ENCODE measurements at regions not wholly inside any gene's neighbourhood (a gene's known extent, or its start where the extent isn't known, plus 50 kb on each side); places are given as distances from the start of the nearest gene placed in this dataset.

GRCh38 chr12:13691598-13691997, 289.8 kb downstream of the GRIN2B start:
- no peak for DNase-seq (ENCODE audit: low read depth in 2 of 3, low spot score in 2 of 3)

GRCh38 chr12:13687633-13688032, 293.8 kb downstream of the GRIN2B start:
- no peak for DNase-seq (ENCODE audit: low read depth in 2 of 3, low spot score in 2 of 3)

- no peak for DNase-seq (ENCODE audit: low read depth in 2 of 3, low spot score in 2 of 3)
These were observed 295.1 kb downstream of the GRIN2B start for GRCh38 chr12:13686260-13686659.

- no peak for DNase-seq (ENCODE audit: low read depth in 2 of 3, low spot score in 2 of 3)
These were observed 300.5 kb downstream of the GRIN2B start for GRCh38 chr12:13680916-13681315.

GRCh38 chr12:13676880-13677279, 304.5 kb downstream of the GRIN2B start:
- no peak for DNase-seq (ENCODE audit: low read depth in 2 of 3, low spot score in 2 of 3)

- no peak for DNase-seq (ENCODE audit: low read depth in 2 of 3, low spot score in 2 of 3)
These were observed 311.0 kb downstream of the GRIN2B start for GRCh38 chr12:13670285-13670866.

- no peak for DNase-seq (ENCODE audit: low read depth in 2 of 3, low spot score in 2 of 3)
These were observed 312.5 kb downstream of the GRIN2B start for GRCh38 chr12:13668880-13669279.

- DNase-seq (ENCODE audit: low read depth in 2 of 3, low spot score in 2 of 3), result no peak
These were observed 314.6 kb downstream of the GRIN2B start for GRCh38 chr12:13666806-13667205.

GRCh38 chr12:13661005-13661887, 320.2 kb downstream of the GRIN2B start:
- no peak for DNase-seq (ENCODE audit: low read depth in 2 of 3, low spot score in 2 of 3)

- DNase-seq (ENCODE audit: low read depth in 2 of 3, low spot score in 2 of 3), result no peak
These were observed 326.9 kb downstream of the GRIN2B start for GRCh38 chr12:13654456-13654855.

GRCh38 chr12:13652105-13652504, 329.3 kb downstream of the GRIN2B start:
- DNase-seq (ENCODE audit: low read depth in 2 of 3, low spot score in 2 of 3), result no peak

GRCh38 chr12:13635709-13636108, 345.7 kb downstream of the GRIN2B start:
- no peak for DNase-seq (ENCODE audit: low read depth in 2 of 3, low spot score in 2 of 3)

- no peak for DNase-seq (ENCODE audit: low read depth in 2 of 3, low spot score in 2 of 3)
These were observed 349.5 kb downstream of the GRIN2B start for GRCh38 chr12:13631873-13632272.

GRCh38 chr12:13630354-13630753, 351.0 kb downstream of the GRIN2B start:
- no peak for DNase-seq (ENCODE audit: low read depth in 2 of 3, low spot score in 2 of 3)

GRCh38 chr12:13628067-13628466, 353.3 kb downstream of the GRIN2B start:
- no peak for DNase-seq (ENCODE audit: low read depth in 2 of 3, low spot score in 2 of 3)

GRCh38 chr12:13627536-13627935, 353.9 kb downstream of the GRIN2B start:
- no peak for DNase-seq (ENCODE audit: low read depth in 2 of 3, low spot score in 2 of 3)

GRCh38 chr12:13613297-13613696, 368.1 kb downstream of the GRIN2B start:
- no peak for DNase-seq (ENCODE audit: low read depth in 2 of 3, low spot score in 2 of 3)

- DNase-seq (ENCODE audit: low read depth in 2 of 3, low spot score in 2 of 3), result no peak
These were observed 371.3 kb downstream of the GRIN2B start for GRCh38 chr12:13609894-13610679.

- no peak for DNase-seq (ENCODE audit: low read depth in 2 of 3, low spot score in 2 of 3)
These were observed 375.1 kb downstream of the GRIN2B start for GRCh38 chr12:13606290-13606689.

- no peak for DNase-seq (ENCODE audit: low read depth in 2 of 3, low spot score in 2 of 3)
These were observed 377.4 kb downstream of the GRIN2B start for GRCh38 chr12:13603953-13604352.

- no peak for DNase-seq (ENCODE audit: low read depth in 2 of 3, low spot score in 2 of 3)
These were observed 379.2 kb downstream of the GRIN2B start for GRCh38 chr12:13602172-13602571.

- no peak for DNase-seq (ENCODE audit: low read depth in 2 of 3, low spot score in 2 of 3)
These were observed 382.2 kb downstream of the GRIN2B start for GRCh38 chr12:13599176-13599575.
